Superior temporal gyrus (tissue), 1 donor: ENCODE measurements at regions not wholly inside any gene's neighbourhood (a gene's known extent, or its start where the extent isn't known, plus 50 kb on each side); places are given as distances from the start of the nearest gene placed in this dataset.

Experiments used
- DNase-seq: peaks from one replicate; pipeline ENCODE4 v3.0.0-alpha.2; 2016; ENCODE audit errors: extremely low spot score

GRCh38 chr2:225995796-225996461 is 596.4 kb downstream of the NYAP2 start:
- no peak for DNase-seq

- DNase-seq = no peak
Observed at GRCh38 chr2:225994748-225995405, 595.4 kb downstream of the NYAP2 start.

GRCh38 chr2:225993430-225993829 is 593.9 kb downstream of the NYAP2 start:
- DNase-seq = no peak

- no peak for DNase-seq
Observed at GRCh38 chr2:225989809-225990208, 590.3 kb downstream of the NYAP2 start.

DNA sequence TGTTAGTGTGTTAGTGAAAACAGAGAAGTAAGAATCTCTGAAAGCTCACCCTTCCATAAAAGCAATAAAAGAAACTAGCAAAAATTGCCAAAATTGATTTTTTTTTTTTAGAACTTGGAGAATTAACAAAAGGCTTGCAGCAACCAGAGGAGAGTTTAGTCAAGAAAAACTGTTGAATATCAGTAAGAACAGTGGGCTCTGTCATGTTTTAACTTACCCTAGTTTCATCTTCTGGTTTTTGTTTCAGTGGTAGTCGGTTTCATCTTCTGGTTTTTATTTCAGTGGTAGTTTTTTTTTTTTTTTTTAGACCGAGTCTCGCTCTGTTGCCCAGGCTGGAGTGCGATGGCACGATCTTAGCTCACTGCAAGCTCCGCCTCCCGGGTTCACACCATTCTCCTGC is 580.9 kb downstream of the NYAP2 start:
- DNase-seq = no peak

DNA sequence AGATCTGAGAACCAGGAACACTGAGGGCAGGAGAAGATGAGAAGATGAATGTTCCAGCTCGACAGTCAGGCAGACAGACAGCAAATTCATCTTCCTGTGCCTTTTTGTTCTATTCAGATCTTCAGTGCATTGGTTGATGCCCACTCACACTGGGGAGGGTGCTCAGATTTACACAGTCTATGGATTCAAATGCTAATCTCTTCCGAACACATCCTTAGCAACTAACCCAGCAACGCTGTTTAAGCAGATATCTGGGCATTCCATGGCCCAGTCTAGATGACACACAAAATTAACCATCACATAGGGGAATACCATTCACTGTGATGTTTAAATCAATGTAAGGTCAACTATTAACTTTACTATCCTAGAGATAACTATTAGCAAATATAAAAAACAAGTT is 571.9 kb downstream of the NYAP2 start:
- DNase-seq = no peak

- DNase-seq = no peak
Observed at GRCh38 chr2:225948903-225949302, 549.4 kb downstream of the NYAP2 start.

- no peak for DNase-seq
Observed at GRCh38 chr2:225938991-225939390, 539.5 kb downstream of the NYAP2 start.

GRCh38 chr2:225937625-225938187 is 538.2 kb downstream of the NYAP2 start:
- no peak for DNase-seq

GRCh38 chr2:225932811-225933413 is 533.4 kb downstream of the NYAP2 start:
- no peak for DNase-seq

GRCh38 chr2:225930687-225931086 is 531.2 kb downstream of the NYAP2 start:
- DNase-seq = no peak

DNA sequence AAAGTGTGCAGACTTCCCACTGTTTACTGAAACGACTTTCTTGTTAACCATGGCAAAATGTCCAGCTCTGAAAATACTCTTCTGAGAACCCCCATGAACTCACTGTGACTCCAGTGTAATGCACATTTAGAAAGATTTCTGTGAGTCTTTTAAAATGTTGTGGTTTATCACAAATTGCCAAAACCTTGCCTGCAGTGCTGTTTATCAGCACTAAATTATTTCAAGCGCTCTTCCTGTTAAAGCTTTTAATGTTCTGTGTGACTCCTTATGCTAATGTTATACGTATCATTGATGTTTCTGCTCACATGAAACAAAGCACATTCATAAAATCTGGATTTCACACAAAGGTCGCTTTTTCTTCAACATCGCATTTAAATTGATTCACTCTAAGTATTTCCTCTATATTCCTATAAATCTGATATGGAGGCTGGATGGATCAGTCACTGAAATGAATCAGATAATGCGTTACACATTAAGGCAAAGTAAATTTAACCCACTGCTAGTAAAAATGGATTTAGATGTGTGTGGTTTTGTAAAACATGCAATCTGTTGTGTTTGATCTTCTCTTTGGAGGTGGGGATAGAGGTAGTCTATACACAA is 521.2 kb downstream of the NYAP2 start:
- DNase-seq = no peak

DNA sequence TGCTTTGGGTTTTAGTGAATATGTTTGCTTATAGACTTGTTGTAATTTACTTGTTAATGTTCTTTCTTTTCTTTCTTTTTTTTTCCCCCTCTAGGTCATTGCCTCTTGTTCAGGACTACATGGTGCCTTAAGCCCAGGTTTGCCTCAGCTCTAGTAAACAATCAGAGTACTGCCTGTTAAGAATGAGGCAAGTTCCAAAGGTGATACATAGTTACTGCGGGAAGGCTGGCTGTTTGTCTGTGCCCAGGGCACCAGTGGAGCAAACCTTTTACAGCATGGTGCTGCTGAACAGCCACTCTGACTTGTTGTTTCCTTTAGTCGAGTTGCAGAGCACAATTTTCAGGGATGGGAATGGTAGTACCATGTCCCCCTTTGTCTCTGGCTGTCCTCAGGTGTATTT is 517.2 kb downstream of the NYAP2 start:
- DNase-seq = no peak

DNA sequence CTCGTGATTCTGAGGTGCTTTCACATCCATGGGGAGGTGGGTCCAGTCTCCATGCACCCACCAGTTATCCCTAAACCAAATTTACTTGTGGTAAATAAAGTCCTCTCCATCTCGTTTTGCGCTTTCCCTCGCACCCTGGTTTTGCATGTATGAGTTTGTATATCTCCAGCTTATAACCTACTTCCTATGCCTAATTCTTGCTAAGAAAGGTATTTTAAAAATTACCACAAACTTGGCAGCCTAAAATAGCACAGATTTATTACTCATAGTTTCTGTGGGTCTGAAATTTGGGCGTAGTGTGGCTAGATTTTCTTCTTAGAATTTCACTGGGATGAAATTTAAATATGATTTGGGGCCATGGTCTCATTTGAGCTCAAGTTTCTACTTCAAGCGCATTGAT is 511.5 kb downstream of the NYAP2 start:
- no peak for DNase-seq

DNA sequence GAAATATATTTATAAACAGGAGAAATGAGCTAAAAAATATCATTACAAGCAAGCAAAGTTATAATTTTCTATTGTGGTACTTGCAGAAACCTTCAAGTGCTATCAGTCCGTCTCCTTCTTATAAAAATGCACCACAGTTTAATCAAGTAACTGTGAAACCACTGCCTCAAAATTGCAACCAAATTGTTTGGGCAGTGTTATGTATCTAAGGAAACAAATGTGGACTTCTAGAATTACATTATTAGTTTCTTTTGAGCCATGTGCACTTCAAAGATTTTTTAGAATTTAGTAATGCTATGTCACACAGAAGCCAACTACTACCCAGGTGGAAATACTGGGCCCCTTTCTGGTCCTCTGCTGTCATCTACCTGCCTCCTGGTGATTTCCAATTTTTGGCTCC is 495.6 kb downstream of the NYAP2 start:
- no peak for DNase-seq

DNA sequence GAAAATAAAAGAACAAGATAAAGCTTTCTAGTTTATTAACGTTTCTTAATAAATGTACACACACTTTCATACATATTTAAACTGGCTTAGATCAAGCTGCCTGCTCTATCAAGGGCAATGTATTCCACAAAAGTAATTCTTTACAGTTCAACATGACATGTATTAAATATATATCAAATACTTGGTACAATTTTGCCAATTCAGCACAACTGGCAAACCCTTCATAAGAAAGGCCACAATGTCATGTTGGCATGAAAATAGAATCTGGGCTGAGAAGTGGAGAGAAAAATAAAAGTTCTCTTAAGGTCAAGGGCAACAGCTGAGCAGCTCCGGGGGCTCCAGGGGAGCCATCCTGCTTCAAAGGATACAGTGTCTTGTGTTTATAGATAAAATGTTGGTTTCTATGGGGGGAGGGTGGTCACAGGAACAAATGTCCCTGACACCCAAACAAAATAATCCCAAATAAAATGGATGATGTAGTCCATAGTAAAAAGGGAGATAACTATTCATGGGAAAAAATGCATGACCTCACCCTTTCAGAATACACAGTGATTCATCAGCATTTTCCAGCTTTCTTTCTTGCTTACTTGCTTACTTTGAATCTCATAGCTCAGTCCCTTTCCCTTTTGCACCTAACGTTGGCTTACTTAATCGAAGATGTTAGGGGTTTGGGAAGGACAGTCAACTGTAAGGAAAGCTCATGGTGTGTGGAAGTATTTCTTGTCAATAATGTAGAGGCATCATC is 494.9 kb downstream of the NYAP2 start:
- no peak for DNase-seq

DNA sequence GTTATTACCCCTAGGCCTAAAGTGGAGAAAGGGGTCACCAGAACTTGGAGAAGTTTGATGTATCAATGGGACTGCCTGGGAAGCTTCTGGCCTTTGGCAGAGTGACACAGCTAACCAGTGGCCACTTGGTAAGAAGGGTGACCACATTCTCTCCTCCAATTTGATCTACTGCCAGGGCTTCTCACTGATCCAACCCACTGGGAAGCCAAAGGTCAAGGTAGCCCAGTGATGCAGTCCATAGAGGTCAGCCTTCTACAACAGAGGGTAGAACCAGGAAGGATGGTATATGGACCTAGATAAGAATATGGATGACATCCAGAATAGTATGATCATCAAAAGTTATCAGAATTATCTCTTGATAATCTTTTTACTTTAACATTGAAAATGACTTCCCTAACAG is 493.6 kb downstream of the NYAP2 start:
- DNase-seq = no peak

DNA sequence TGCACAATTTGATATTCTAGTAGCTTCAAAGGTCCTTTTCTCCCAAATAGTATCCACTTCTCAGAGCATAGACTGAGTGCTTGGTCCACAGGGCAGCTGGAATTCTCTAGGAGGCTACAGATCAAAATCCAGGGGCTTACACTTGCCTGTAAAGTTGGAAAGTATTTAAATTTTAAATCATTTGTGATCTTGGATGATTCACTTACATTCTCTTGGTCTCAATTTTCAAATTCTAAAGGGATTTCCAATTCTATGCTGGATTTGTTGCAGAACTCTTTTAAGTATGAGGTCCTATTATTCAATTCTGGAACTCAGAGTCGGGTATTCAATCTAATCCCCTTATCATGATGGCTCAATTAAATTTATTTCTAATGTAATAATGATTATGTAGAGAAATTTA is 492.3 kb downstream of the NYAP2 start:
- DNase-seq = no peak

GRCh38 chr2:225891013-225891412 is 491.5 kb downstream of the NYAP2 start:
- no peak for DNase-seq

DNA sequence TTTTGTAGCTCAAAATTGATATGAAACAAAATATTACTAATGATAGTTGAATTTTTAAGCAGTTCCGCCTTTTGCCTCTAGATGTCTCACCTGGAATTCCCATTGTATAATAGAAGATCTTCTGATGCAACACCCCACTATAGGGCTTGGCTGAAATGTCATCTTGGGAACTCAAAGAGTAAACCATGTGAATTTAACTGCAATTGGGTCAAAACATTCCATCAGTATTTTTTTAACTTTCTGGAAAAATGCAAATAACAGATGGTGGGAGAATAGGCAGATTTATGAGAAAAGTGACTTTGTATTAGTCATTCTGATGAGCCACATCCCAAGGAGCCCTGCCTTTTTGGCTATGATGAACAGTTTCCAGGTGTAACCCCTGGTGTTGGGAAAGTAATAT is 489.9 kb downstream of the NYAP2 start:
- DNase-seq = peak; percentile 81

GRCh38 chr2:225867071-225867470 is 467.6 kb downstream of the NYAP2 start:
- no peak for DNase-seq

- no peak for DNase-seq
Observed at GRCh38 chr2:225865468-225865867, 466.0 kb downstream of the NYAP2 start.
